Astrocyte of the hippocampus (primary cell): ENCODE measurements at regions not wholly inside any gene's neighbourhood (a gene's known extent, or its start where the extent isn't known, plus 50 kb on each side); places are given as distances from the start of the nearest gene placed in this dataset.
"Not testable (repeated sequence)": the region's sequence is repeated elsewhere in the genome, so short reads cannot be mapped to it uniquely, and the experiment has no call there.

Experiments used
- DNase-seq: peaks from one replicate; pipeline ENCODE4 v3.0.0; 2011; ENCODE audit warnings: low read depth, low spot score

- DNase-seq: no peak
Measured at GRCh38 chr6:99668036-99668705, 61.5 kb downstream of the PRDM13 start.

DNA sequence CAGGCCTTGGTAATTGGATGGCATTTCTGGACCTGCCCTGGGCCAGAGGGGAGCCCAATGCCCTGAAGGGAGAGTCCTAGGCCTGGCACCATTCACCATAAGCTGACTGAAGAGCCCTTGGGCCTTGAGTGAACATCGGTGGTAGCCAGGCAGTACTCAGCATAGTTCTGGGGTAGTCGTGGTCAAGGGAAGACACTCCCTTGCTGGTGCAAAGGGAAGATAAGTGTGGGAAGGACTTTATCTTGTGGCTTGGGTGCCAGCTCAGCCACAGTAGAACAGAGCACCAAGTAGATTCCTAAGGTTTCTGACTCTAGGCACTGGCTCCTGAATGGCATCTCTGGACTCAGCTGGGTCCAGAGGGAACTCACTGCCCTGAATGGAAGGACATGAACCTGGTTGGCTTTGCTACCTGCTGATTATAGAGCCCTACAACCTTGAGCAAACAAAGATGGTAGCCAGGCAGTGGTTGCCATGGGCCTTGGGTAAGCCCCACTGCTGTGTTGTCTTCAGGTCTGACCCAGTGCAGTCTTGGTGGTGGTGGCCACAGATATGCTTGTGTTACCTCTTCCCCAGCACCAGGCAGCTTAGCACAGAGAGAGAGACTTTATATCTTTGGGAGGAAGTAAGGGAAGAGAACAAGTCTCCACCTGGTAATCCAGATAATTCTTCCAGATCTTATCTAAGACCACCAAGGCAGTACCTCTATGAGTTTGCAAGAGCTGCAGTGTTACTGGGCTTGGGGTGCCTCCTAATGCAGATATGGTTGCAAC is 83.5 kb downstream of the PRDM13 start:
- no peak for DNase-seq

DNA sequence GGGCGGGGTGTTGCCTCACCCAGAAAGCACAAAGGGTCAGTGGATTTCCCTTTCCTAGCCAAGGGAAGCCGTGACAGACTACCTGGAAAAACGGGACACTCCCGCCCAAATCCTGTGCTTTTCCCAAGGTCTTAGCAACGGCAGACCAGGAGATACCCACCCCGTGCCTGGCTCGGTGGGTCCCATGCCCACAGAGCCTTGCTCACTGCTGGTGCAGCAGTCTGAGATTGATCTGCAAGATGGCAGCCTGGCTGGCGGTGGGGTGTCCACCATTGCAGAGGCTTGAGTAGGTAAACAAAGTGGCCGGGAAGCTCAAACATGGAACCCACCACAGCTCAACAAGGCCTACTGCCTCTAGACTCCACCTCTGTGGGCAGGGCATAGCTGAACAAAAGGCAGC is 95.7 kb downstream of the PRDM13 start:
- DNase-seq: not testable (repeated sequence)

GRCh38 chr6:99709062-99709461 is 102.4 kb downstream of the PRDM13 start:
- no peak for DNase-seq

- DNase-seq: no peak
Measured at GRCh38 chr6:99711302-99711701, 104.7 kb downstream of the PRDM13 start.

GRCh38 chr6:99711925-99712324 is 105.3 kb downstream of the PRDM13 start:
- DNase-seq: no peak

GRCh38 chr6:99712519-99712918 is 105.9 kb downstream of the PRDM13 start:
- DNase-seq: no peak

- not testable (repeated sequence) for DNase-seq
Measured at GRCh38 chr6:99722043-99722442, 115.4 kb downstream of the PRDM13 start.

DNA sequence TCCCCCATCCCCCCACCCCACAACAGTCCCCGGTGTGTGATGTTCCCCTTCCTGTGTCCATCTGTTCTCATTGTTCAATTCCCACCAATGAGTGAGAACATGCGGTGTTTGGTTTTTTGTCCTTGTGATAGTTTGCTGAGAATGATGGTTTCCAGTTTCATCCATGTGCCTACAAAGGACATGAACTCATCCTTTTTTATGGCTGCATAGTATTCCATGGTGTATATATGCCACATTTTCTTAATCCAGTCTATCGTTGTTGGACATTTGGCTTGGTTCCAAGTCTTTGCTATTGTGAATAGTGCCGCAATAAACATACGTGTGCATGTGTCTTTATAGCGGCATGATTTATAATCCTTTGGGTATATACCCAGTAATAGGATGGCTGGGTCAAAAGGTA is 123.6 kb downstream of the PRDM13 start:
- not testable (repeated sequence) for DNase-seq

DNA sequence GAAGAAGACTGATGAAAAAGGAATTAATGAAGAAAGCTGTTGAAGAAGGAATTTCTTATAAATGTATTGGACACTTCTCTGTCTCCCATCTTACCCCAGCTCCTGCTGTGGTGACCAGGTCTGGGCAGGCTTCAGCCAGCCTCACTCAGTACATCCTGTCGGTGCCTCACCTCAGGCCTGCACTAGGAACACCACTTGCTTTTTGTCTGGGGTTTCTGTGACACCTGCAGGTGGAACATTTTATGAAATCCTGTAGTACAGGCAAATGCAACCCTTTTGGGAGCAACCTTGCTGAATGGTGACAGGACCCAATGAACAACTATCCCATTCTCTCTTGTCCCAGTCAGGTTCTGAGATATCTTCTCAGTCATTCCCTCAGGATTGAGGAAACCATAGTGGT is 129.7 kb downstream of the PRDM13 start:
- no peak for DNase-seq

DNA sequence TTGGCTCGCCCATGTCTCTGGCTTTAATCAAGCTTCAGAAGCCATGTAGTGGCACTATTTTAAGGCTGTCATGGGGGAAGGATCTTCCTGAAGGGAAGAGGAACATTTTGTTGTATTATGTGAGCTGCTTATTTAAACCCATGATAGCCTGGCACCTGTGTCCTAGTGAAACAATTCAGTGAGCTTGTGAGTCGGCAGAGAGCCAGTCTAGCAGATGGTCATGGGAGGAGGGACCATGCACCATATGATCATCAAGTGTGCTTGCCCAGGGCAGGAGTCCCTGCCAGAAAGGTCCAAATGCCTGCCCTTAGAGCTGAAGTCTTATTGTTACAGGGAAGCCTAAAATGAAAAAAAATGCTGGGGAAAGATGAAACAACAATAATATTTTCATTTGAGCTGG is 132.9 kb downstream of the PRDM13 start:
- DNase-seq: no peak

GRCh38 chr6:99741092-99741491 is 134.5 kb downstream of the PRDM13 start:
- DNase-seq: no peak

GRCh38 chr6:99743647-99744046 is 137.0 kb downstream of the PRDM13 start:
- no peak for DNase-seq

- DNase-seq: peak; percentile 5
Measured at GRCh38 chr6:99745651-99746050, 139.0 kb downstream of the PRDM13 start.

- DNase-seq: peak; percentile 80
Measured at GRCh38 chr6:99746261-99746895, 139.7 kb downstream of the PRDM13 start.

- no peak for DNase-seq
Measured at GRCh38 chr6:99761711-99762110, 155.1 kb downstream of the PRDM13 start.

DNA sequence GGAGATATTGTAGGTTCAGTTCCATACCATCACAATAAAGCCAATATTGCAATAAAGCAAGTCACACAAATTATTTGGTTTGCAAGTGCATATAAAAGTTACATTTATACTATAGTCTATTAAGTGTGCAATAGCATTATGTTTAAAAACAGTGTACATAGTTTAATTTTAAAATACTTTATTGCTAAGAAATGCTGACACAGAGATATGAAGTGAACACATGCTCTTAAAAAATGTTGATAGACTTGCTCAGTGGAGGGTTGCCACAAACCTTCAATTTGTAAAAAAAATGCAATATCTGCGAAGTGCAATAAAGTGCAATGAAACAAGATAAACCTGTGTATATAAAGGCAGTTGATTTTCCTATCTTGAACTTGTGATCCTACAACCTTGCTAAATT is 161.5 kb downstream of the PRDM13 start:
- DNase-seq: no peak

GRCh38 chr6:99779631-99780555 is 173.3 kb downstream of the PRDM13 start:
- DNase-seq: no peak

DNA sequence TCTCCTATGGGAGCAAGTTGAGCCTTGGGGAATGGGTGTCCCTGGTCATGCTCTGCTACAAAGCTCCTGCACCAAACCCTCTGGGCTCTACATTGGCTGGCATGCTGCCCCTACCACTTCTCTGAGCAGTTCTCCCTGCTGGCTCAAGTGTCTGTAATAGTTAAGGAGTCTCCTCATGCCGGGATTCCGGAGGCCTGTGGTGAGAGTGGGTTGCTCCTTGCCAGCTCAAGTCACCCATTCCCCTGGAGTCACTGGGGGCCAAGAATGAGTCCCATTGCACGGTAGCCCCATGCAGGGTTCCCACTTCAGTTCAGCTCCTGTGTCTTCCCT is 173.9 kb downstream of the PRDM13 start:
- no peak for DNase-seq

DNA sequence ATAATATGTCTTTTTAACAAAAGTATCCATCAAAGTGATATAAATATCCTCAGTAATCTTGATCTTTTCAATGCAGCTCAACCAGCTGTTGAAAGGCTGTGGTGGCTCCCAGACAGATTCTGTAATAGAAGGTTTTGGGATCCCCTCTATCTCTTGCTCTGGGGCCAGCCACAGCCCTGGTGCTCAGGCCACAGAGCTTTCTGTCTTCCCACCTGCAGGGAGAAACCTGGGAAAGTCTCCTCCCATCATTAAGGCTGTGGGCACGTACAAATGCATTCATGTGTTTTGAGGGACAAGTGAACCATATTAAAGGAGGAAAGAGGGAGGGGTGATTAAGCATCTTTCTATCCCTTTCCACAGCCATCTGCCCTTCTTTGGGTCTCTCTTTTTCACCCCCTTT is 183.1 kb downstream of the PRDM13 start:
- no peak for DNase-seq

DNA sequence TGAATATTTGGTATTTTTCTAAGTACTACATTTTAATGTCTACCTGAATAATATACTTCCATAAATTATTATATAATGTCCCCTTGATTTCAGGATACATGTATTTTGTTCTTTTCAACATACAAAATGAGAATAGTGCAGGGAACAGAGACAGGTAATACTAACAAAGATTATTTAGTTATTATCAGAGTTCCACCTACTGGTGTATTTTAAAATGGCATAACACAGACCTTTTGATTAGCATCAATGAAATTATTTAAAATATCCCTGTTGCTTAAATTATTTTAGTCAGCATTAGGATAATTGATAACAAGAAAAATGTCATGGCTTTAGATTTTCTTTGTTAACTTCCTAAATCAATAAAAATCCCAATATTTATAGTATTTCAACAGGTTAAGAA is 184.0 kb downstream of the PRDM13 start:
- no peak for DNase-seq

DNA sequence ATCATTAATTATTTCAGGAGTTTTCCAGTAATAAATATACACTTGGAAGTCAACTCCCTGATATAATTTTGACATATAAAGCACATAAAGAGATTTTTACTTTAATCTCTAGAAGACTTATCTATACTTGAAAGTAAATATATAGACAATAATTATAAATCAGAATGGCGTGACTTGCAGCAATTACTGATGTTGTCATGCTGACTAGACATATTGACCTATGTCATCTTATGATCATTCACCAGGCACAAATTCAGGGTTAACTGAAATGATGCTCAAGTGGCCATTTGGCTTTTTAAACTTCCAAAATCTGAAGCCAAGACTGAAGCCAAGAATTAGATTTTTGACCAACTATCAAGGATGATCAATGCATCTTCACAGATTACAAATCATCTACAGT is 192.2 kb downstream of the MCHR2 start:
- DNase-seq: no peak
